A549 (cell line): ENCODE measurements at regions not wholly inside any gene's neighbourhood (a gene's known extent, or its start where the extent isn't known, plus 50 kb on each side); places are given as distances from the start of the nearest gene placed in this dataset.

Experiments
- ATAC-seq, 2 experiments: fragments of 200-7000 bp in 1 of 2; fragments of >200 bp in 1 of 2; cut with Nextera tagmentation in 1 of 2; cut with Tn5 transposase in 1 of 2; 3 replicates each; pipeline versions ENCODE4 v1.8.0 to v1.9.1; 2018 to 2020; ENCODE audit warnings: mild to moderate bottlenecking in 1 of 2, moderate library complexity in 1 of 2
- CTCF ChIA-PET: fragments of 300-600 bp; sonication (Branson Sonifier 250); formaldehyde crosslinking; extraction: SDS; loops from one replicate; lab custom pipeline; 2021; ENCODE audit warnings: antibody characterized with exemption, inconsistent platforms; lab: Yijun Ruan, JAX
- POLR2A ChIA-PET: fragments of 350-600 bp; formaldehyde crosslinking; extraction: SDS; loops from one replicate; lab custom pipeline; 2021; ENCODE audit warnings: antibody characterized with exemption, inconsistent platforms; lab: Yijun Ruan, JAX
- DNase-seq, 2 experiments: peaks; one replicate each; pipeline versions ENCODE4 v3.0.0 to v3.0.0-alpha.2; 2011 to 2016; ENCODE audit warnings: low read depth in 1 of 2, low spot score in 1 of 2
- FAIRE-seq: peaks from 2 replicates; lab custom pipeline; 2011; peaks lifted over from hg19 to GRCh38; lab: Jason Lieb, UNC
- H3K27ac ChIP-seq, 2 experiments: fragments of >200 bp; sonication (Bioruptor Twin); formaldehyde crosslinking; 3 replicates each; pipeline ENCODE4 v1.5.1; 2016 to 2017
- H3K4me1 ChIP-seq: fragments of >200 bp; sonication (Bioruptor Twin); formaldehyde crosslinking; 3 replicates; pipeline ENCODE4 v1.6.1; 2016
- H3K4me2 ChIP-seq: fragments of >200 bp; sonication (Bioruptor Twin); formaldehyde crosslinking; 3 replicates; pipeline ENCODE4 v1.6.1; 2016
- H3K4me3 ChIP-seq: fragments of >200 bp; sonication (Bioruptor Twin); formaldehyde crosslinking; 3 replicates; pipeline ENCODE4 v1.5.1; 2016
- H3K9me3 ChIP-seq: fragments of >200 bp; sonication (Bioruptor Twin); formaldehyde crosslinking; 3 replicates; pipeline ENCODE4 v1.6.1; 2016
- ATOH8 ChIP-seq: fragments of 250-450 bp; sonication (Bioruptor Pico); IDR thresholded peaks from 2 replicates; pipeline ENCODE4 v1.5.0; 2020; ENCODE audit warnings: low read depth, mild to moderate bottlenecking, moderate library complexity
- BHLHE40 ChIP-seq: IDR thresholded peaks from 2 replicates; pipeline ENCODE4 v1.6.1; 2012; ENCODE audit warnings: low read depth, low read length, inconsistent platforms
- CBX8 ChIP-seq: fragments of 200-600 bp; sonication (generic); IDR thresholded peaks from 2 replicates; pipeline ENCODE4 v1.6.1; 2016
- CEBPB ChIP-seq, 2 experiments: fragments of >200 bp in 1 of 2; sonication (Bioruptor Twin) in 1 of 2; formaldehyde crosslinking in 1 of 2; IDR thresholded peaks; 2 replicates each; pipeline ENCODE4 v1.6.1; 2012 to 2016
- CTCF ChIP-seq: fragments of >200 bp; sonication (Bioruptor Twin); formaldehyde crosslinking; IDR thresholded peaks from 3 replicates; pipeline ENCODE4 v1.5.1; 2016
- EHMT2 ChIP-seq: fragments of 200-600 bp; sonication (generic); IDR thresholded peaks from 2 replicates; pipeline ENCODE4 v1.6.1; 2016; ENCODE audit warnings: antibody characterized with exemption, low read depth, mild to moderate bottlenecking, moderate library complexity
- EP300 ChIP-seq, 2 experiments: fragments of >200 bp; sonication (Bioruptor Twin); formaldehyde crosslinking; IDR thresholded peaks; 2 replicates in 1 of 2; 3 replicates in 1 of 2; pipeline ENCODE4 v1.6.1; 2016 to 2017
- FOSB ChIP-seq: fragments of 250-450 bp; sonication (Bioruptor Pico); IDR thresholded peaks from 2 replicates; pipeline ENCODE4 v1.5.0; 2020; ENCODE audit warnings: mild to moderate bottlenecking, moderate library complexity
- FOSL2 ChIP-seq, 2 experiments: fragments of 450-650 bp in 1 of 2; fragments of >200 bp in 1 of 2; sonication (Bioruptor Twin) in 1 of 2; formaldehyde crosslinking; IDR thresholded peaks; 2 replicates each; pipeline versions ENCODE4 v1.5.0 to v1.6.1; 2016 to 2020; ENCODE audit warnings: mild to moderate bottlenecking in 1 of 2, moderate library complexity in 1 of 2
- GATA3 ChIP-seq: IDR thresholded peaks from 2 replicates; pipeline ENCODE4 v1.6.1; 2012; ENCODE audit warnings: borderline replicate concordance
- HOXA7 ChIP-seq: fragments of 250-450 bp; sonication (Bioruptor Pico); IDR thresholded peaks from 2 replicates; pipeline ENCODE4 v1.5.0; 2020; ENCODE audit warnings: mild to moderate bottlenecking, moderate library complexity
- JUN ChIP-seq, 2 experiments: fragments of >200 bp; sonication (Bioruptor Twin); formaldehyde crosslinking; IDR thresholded peaks; 2 replicates in 1 of 2; 3 replicates in 1 of 2; pipeline ENCODE4 v1.6.1; 2016 to 2017
- JUNB ChIP-seq: fragments of >200 bp; sonication (Bioruptor Twin); formaldehyde crosslinking; IDR thresholded peaks from 2 replicates; pipeline ENCODE4 v1.6.1; 2016
- KDM1A ChIP-seq: fragments of 200-600 bp; sonication (generic); IDR thresholded peaks from 2 replicates; pipeline ENCODE4 v1.6.1; 2016; ENCODE audit warnings: low read depth, mild to moderate bottlenecking
- KDM5A ChIP-seq: fragments of 200-600 bp; sonication (generic); IDR thresholded peaks from 2 replicates; pipeline ENCODE4 v1.6.1; 2016; ENCODE audit warnings: antibody characterized with exemption, mild to moderate bottlenecking
- PBX3 ChIP-seq: IDR thresholded peaks from 2 replicates; pipeline ENCODE4 v1.6.1; 2012
- PHF8 ChIP-seq: fragments of 200-600 bp; sonication (generic); IDR thresholded peaks from 2 replicates; pipeline ENCODE4 v1.6.1; 2016; ENCODE audit warnings: low read depth, mild to moderate bottlenecking, antibody characterized with exemption, moderate library complexity, borderline replicate concordance
- POLR2A ChIP-seq: IDR thresholded peaks from 2 replicates; pipeline ENCODE4 v1.6.1; 2012; ENCODE audit warnings: mild to moderate bottlenecking, low read length
- POLR2AphosphoS2 ChIP-seq: conservative IDR thresholded peaks from 2 replicates; pipeline ENCODE4 v1.6.1; 2012; ENCODE audit warnings: low read length, improper control_type of control experiment, inconsistent platforms
- RAD21 ChIP-seq, 2 experiments: fragments of >200 bp in 1 of 2; sonication (Bioruptor Twin) in 1 of 2; formaldehyde crosslinking in 1 of 2; IDR thresholded peaks in 1 of 2; conservative IDR thresholded peaks in 1 of 2; 2 replicates in 1 of 2; 3 replicates in 1 of 2; pipeline ENCODE4 v1.6.1; 2012 to 2018; ENCODE audit warnings: inconsistent platforms in 1 of 2
- RARB ChIP-seq: fragments of 250-450 bp; sonication (Bioruptor Pico); IDR thresholded peaks from 2 replicates; pipeline ENCODE4 v1.8.0; 2021; ENCODE audit warnings: mild to moderate bottlenecking, moderate library complexity
- RFX5 ChIP-seq: fragments of 450-650 bp; IDR thresholded peaks from 2 replicates; pipeline ENCODE4 v1.7.1; 2014; ENCODE audit warnings: antibody characterized with exemption, mild to moderate bottlenecking, moderate library complexity
- SMC3 ChIP-seq: fragments of >200 bp; sonication (Bioruptor Twin); formaldehyde crosslinking; IDR thresholded peaks from 3 replicates; pipeline ENCODE4 v1.6.1; 2018; ENCODE audit warnings: inconsistent platforms
- SREBF2 ChIP-seq: fragments of 450-650 bp; IDR thresholded peaks from 2 replicates; pipeline ENCODE4 v1.6.1; 2014; ENCODE audit warnings: mild to moderate bottlenecking, moderate library complexity
- USF2 ChIP-seq: fragments of 450-650 bp; IDR thresholded peaks from 2 replicates; pipeline ENCODE4 v1.6.1; 2014; ENCODE audit warnings: antibody characterized with exemption
- ZSCAN20 ChIP-seq: fragments of 250-450 bp; sonication (Bioruptor Pico); IDR thresholded peaks from 2 replicates; pipeline ENCODE4 v1.8.0; 2022; ENCODE audit warnings: mild to moderate bottlenecking, moderate library complexity
- WGBS: methylation state at CpG from one replicate; pipeline ENCODE4 v1.1.6; 2017; ENCODE audit errors: missing lambda C conversion rate; 5-methylcytosine and 5-hydroxymethylcytosine counted together

GRCh38 chr4:124427095-124427767 is 285.3 kb downstream of the ANKRD50 start:
- DNase-seq (no peak), ATAC-seq (no peak), FAIRE-seq (no peak)
- Histone ChIP-seq H3K4me2 (0 out of 3 replicates have a peak overlapping the region, but pooled peaks have one; percentile 1), H3K4me1 (peaks cover 60% of the 10 kb centered on the region), H3K4me3 (no peak overlapping the region), H3K27ac (peak overlapping the region; percentile 58 to 76; a peak in 4 of 6 replicates), H3K9me3 (no peaks in the 10 kb centered on the region)
- 91% methylated on average over 1 of the region's 1 CpG for WGBS
- TF ChIP-seq EP300 (IDR thresholded peaks at IDR 0.05) = no peak
- TF ChIP-seq BHLHE40 = no peak
- no peak for TF ChIP-seq CBX8
- no peak for TF ChIP-seq ZSCAN20 (CRISPR knock-in tag)
- no peak for TF ChIP-seq POLR2A
- no peak for TF ChIP-seq CTCF
- TF ChIP-seq RFX5 = no peak
- no peak for TF ChIP-seq HOXA7 (CRISPR knock-in tag)
- TF ChIP-seq USF2 = no peak
- no peak for TF ChIP-seq EHMT2
- TF ChIP-seq JUN (IDR thresholded peaks at IDR 0.05) = no peak
- TF ChIP-seq ATOH8 (CRISPR knock-in tag) = no peak
- no peak for TF ChIP-seq KDM1A
- ChIA-PET POLR2A (no interaction called here), CTCF (interaction anchor here (1.4 kb wide), 1 partner anchor 10 kb away, joined by 3 read pairs; no protein-coding TSS in a partner anchor)

GRCh38 chr4:124428648-124429047 is 283.9 kb downstream of the ANKRD50 start:
- POLR2A ChIA-PET = no interaction called here
- 97% methylated on average over 2 of the region's 2 CpGs for WGBS

More at GRCh38 chr4:124428648-124429047, 283.9 kb downstream of the ANKRD50 start:
- DNase-seq = no peak
- Histone ChIP-seq H3K9me3 (no peaks in the 10 kb centered on the region), H3K4me1 (peaks cover 64% of the 10 kb centered on the region), H3K4me2 (peak overlapping the region; percentile 52), H3K27ac (peak overlapping the region; percentile 77 to 85), H3K4me3 (no peak overlapping the region)
- FAIRE-seq = no peak
- CTCF ChIA-PET = no interaction called here
- no peak for ATAC-seq
- no peak for TF ChIP-seq SMC3
- TF ChIP-seq SREBF2 = no peak
- no peak for TF ChIP-seq JUNB
- no peak for TF ChIP-seq PBX3
- no peak for TF ChIP-seq HOXA7 (CRISPR knock-in tag)
- TF ChIP-seq RAD21 (conservative IDR thresholded peaks at IDR 0.05 in 1 of 2, IDR thresholded peaks at IDR 0.05 in 1 of 2) = no peak
- TF ChIP-seq FOSB (CRISPR knock-in tag) = no peak
- no peak for TF ChIP-seq GATA3
- TF ChIP-seq POLR2AphosphoS2 = no peak
- TF ChIP-seq CEBPB (IDR thresholded peaks at IDR 0.05) = no peak
- no peak for TF ChIP-seq FOSL2 (IDR thresholded peaks at IDR 0.05)
- TF ChIP-seq FOSL2 (CRISPR knock-in tag; IDR thresholded peaks at IDR 0.05) = no peak
- TF ChIP-seq PHF8 = no peak
- no peak for TF ChIP-seq RARB (CRISPR knock-in tag)
- TF ChIP-seq KDM5A = no peak
